CD14-positive monocyte (primary cell): ENCODE measurements at regions not wholly inside any gene's neighbourhood (a gene's known extent, or its start where the extent isn't known, plus 50 kb on each side); places are given as distances from the start of the nearest gene placed in this dataset.

Experiments used
- DNase-seq, 3 donors: peaks; one replicate each; pipeline ENCODE4 v3.0.0-alpha.2; 2011 to 2022
- H2AFZ ChIP-seq: 2 replicates; pipeline ENCODE4 v1.6.0; 2012; ENCODE audit warnings: mild to moderate bottlenecking, low read depth, low read length, inconsistent platforms; ENCODE audit not compliant: insufficient read depth, poor library complexity, severe bottlenecking
- H3K27ac ChIP-seq, 2 donors: 1 replicate in 1 of 2; 2 replicates in 1 of 2; pipeline ENCODE4 v1.5.1; 2012 to 2013; ENCODE audit warnings: low read length in 2 of 2, control low read depth in 1 of 2, inconsistent platforms in 1 of 2, low read depth in 1 of 2, mild to moderate bottlenecking in 1 of 2
- H3K27me3 ChIP-seq, 2 donors: one replicate each; pipeline versions ENCODE4 v1.6.0 to v1.6.1; 2011 to 2013; ENCODE audit warnings: low read length in 2 of 2; ENCODE audit not compliant: control insufficient read depth in 2 of 2, insufficient read depth in 2 of 2
- H3K36me3 ChIP-seq, 2 donors: replicated peaks in 1 of 2; 1 replicate in 1 of 2; 2 replicates in 1 of 2; pipeline versions ENCODE4 v1.5.1 to v1.6.1; 2012 to 2013; ENCODE audit warnings: low read length in 2 of 2, control low read depth in 1 of 2, inconsistent platforms in 1 of 2, mild to moderate bottlenecking in 1 of 2; ENCODE audit not compliant: insufficient read depth in 2 of 2, control insufficient read depth in 1 of 2
- H3K4me1 ChIP-seq, 2 donors: 1 replicate in 1 of 2; 2 replicates in 1 of 2; pipeline versions ENCODE4 v1.5.1 to v1.6.1; 2012 to 2013; ENCODE audit warnings: low read length in 2 of 2, control low read depth in 1 of 2, inconsistent platforms in 1 of 2, mild to moderate bottlenecking in 1 of 2, moderate library complexity in 1 of 2; ENCODE audit not compliant: insufficient read depth in 2 of 2, control insufficient read depth in 1 of 2
- H3K4me2 ChIP-seq: replicated peaks from 2 replicates; pipeline ENCODE3; 2012; ENCODE audit warnings: low read length, moderate library complexity, mild to moderate bottlenecking; ENCODE audit not compliant: poor library complexity, severe bottlenecking; ENCODE audit errors: extremely low read depth
- H3K4me3 ChIP-seq, 3 experiments: fragments of 200-600 bp in 1 of 3; sonication (generic) in 1 of 3; replicated peaks in 1 of 3; 1 replicate in 2 of 3; 2 replicates in 1 of 3; pipeline ENCODE4 v1.5.1; 2011 to 2013; ENCODE audit warnings: low read length in 3 of 3, mild to moderate bottlenecking in 3 of 3, control low read depth in 2 of 3, low read depth in 2 of 3, inconsistent platforms in 1 of 3, moderate library complexity in 1 of 3
- H3K79me2 ChIP-seq: 2 replicates; pipeline ENCODE4 v1.6.0; 2012; ENCODE audit warnings: mild to moderate bottlenecking, control low read depth, inconsistent platforms, low read length, moderate library complexity; ENCODE audit not compliant: insufficient read depth
- H3K9ac ChIP-seq: 2 replicates; pipeline ENCODE4 v1.6.0; 2017; ENCODE audit warnings: low read length, mild to moderate bottlenecking; ENCODE audit not compliant: insufficient read depth, poor library complexity, severe bottlenecking
- H3K9me3 ChIP-seq, 2 donors: replicated peaks in 1 of 2; 1 replicate in 1 of 2; 2 replicates in 1 of 2; pipeline versions ENCODE4 v1.5.1 to v1.6.1; 2012 to 2013; ENCODE audit warnings: low read length in 2 of 2, control low read depth in 1 of 2; ENCODE audit not compliant: control insufficient read depth in 1 of 2, insufficient read depth in 1 of 2
- H4K20me1 ChIP-seq: 2 replicates; pipeline ENCODE4 v1.6.0; 2012; ENCODE audit warnings: mild to moderate bottlenecking, low read length, control low read depth, moderate library complexity; ENCODE audit not compliant: insufficient read depth
- H3K27ac Mint-ChIP-seq, 7 donors: one replicate each; pipeline ENCODE4 v1.8.0; 2020; ENCODE audit warnings: mild to moderate bottlenecking in 7 of 7, mixed read lengths in 7 of 7, moderate library complexity in 6 of 7, inconsistent platforms in 2 of 7
- H3K27me3 Mint-ChIP-seq, 3 donors: one replicate each; pipeline ENCODE4 v1.8.0; 2021 to 2022; ENCODE audit warnings: low read depth in 3 of 3, mild to moderate bottlenecking in 3 of 3, mixed read lengths in 3 of 3, moderate library complexity in 3 of 3, inconsistent platforms in 1 of 3
- H3K36me3 Mint-ChIP-seq, 2 donors: one replicate each; pipeline ENCODE4 v1.8.0; 2020; ENCODE audit warnings: mixed read lengths in 2 of 2, inconsistent platforms in 1 of 2, mild to moderate bottlenecking in 1 of 2
- H3K4me1 Mint-ChIP-seq: one replicate; pipeline ENCODE4 v1.8.0; 2020; ENCODE audit warnings: mild to moderate bottlenecking, mixed read lengths
- H3K4me3 Mint-ChIP-seq, 2 donors: one replicate each; pipeline ENCODE4 v1.8.0; 2020; ENCODE audit warnings: mild to moderate bottlenecking in 2 of 2, mixed read lengths in 2 of 2, moderate library complexity in 1 of 2
- H3K9me3 Mint-ChIP-seq, 7 donors: one replicate each; pipeline ENCODE4 v1.8.0; 2020 to 2022; ENCODE audit warnings: mixed read lengths in 7 of 7, mild to moderate bottlenecking in 6 of 7, moderate library complexity in 6 of 7, inconsistent platforms in 2 of 7
- CTCF ChIP-seq: fragments of 200-600 bp; IDR thresholded peaks from one replicate; pipeline ENCODE4 v1.8.0; 2022; ENCODE audit warnings: antibody characterized with exemption, mild to moderate bottlenecking
- WGBS: methylation state at CpG from one replicate; pipeline ENCODE4 v1.1.5; 2013; ENCODE audit warnings: missing lambda C conversion rate; ENCODE audit not compliant: insufficient coverage; 5-methylcytosine and 5-hydroxymethylcytosine counted together
- intact Hi-C, 2 donors: fragments of 100-400 bp; cut with micrococcal nuclease; formaldehyde crosslinking; loops; one replicate each; pipeline versions ENCODE4 v1.15.0 to v1.15.1; 2023

- Histone ChIP-seq H3K27ac (no peak overlapping the region), H3K4me2 (no peak overlapping the region), H3K79me2 (no peaks in the 10 kb centered on the region), H3K9me3 (no peaks in the 10 kb centered on the region), H4K20me1 (no peaks in the 10 kb centered on the region), H2AFZ (no peak overlapping the region), H3K4me3 (no peak overlapping the region), H3K27me3 (no peaks in the 10 kb centered on the region), H3K9ac (no peak overlapping the region), H3K4me1 (no peaks in the 10 kb centered on the region), H3K36me3 (no peaks in the 10 kb centered on the region)
- peaks cover 2 to 15% (median 9%) of the 10 kb centered on the region in 7 donors for H3K9me3 Mint-ChIP-seq
- DNase-seq, result no peak
- intact Hi-C loops, result loop anchor here in 1 of 2 donors (10.0 kb wide), 1 partner anchor 57 kb away; no protein-coding TSS in a partner anchor
- H3K36me3 Mint-ChIP-seq, result no peaks in the 10 kb centered on the region
- H3K27me3 Mint-ChIP-seq, result peaks cover 2 to 7% (median 2%) of the 10 kb centered on the region in 3 donors
- TF ChIP-seq CTCF, result no peak
- no peak overlapping the region for H3K4me3 Mint-ChIP-seq
- H3K27ac Mint-ChIP-seq, result no peak overlapping the region
- WGBS, result 70% methylated on average over 4 of the region's 16 CpGs
- H3K4me1 Mint-ChIP-seq, result no peaks in the 10 kb centered on the region
These were observed 127.5 kb upstream of the C1orf174 start for GRCh38 chr1:4027492-4028138.

GRCh38 chr1:4028139-4028501 lies 128.0 kb upstream of the C1orf174 start:
- Mint-ChIP-seq H3K9me3 (peaks cover 2 to 19% (median 9%) of the 10 kb centered on the region in 7 donors), H3K4me3 (no peak overlapping the region), H3K36me3 (no peaks in the 10 kb centered on the region), H3K27me3 (peaks cover 0 to 9% (median 4%) of the 10 kb centered on the region in 3 donors), H3K27ac (no peak overlapping the region), H3K4me1 (no peaks in the 10 kb centered on the region)
- H3K79me2 ChIP-seq, result no peaks in the 10 kb centered on the region
- no peak overlapping the region for H3K4me2 ChIP-seq
- intact Hi-C loops, result loop anchor here in 1 of 2 donors (10.0 kb wide), 1 partner anchor 57 kb away; no protein-coding TSS in a partner anchor
- H4K20me1 ChIP-seq, result no peaks in the 10 kb centered on the region
- no peaks in the 10 kb centered on the region for H3K9me3 ChIP-seq
- no peak overlapping the region for H3K9ac ChIP-seq
- WGBS, result 100% methylated on average over 1 of the region's 6 CpGs
- no peak overlapping the region for H3K27ac ChIP-seq
- TF ChIP-seq CTCF, result no peak
- no peak overlapping the region for H3K4me3 ChIP-seq
- H2AFZ ChIP-seq, result no peak overlapping the region
- H3K4me1 ChIP-seq, result no peaks in the 10 kb centered on the region
- no peaks in the 10 kb centered on the region for H3K27me3 ChIP-seq
- no peaks in the 10 kb centered on the region for H3K36me3 ChIP-seq
- no peak for DNase-seq
